ENCODE measurements at regions not wholly inside any gene's neighbourhood (a gene's known extent, or its start where the extent isn't known, plus 50 kb on each side); places are given as distances from the start of the nearest gene placed in this dataset.

DNA sequence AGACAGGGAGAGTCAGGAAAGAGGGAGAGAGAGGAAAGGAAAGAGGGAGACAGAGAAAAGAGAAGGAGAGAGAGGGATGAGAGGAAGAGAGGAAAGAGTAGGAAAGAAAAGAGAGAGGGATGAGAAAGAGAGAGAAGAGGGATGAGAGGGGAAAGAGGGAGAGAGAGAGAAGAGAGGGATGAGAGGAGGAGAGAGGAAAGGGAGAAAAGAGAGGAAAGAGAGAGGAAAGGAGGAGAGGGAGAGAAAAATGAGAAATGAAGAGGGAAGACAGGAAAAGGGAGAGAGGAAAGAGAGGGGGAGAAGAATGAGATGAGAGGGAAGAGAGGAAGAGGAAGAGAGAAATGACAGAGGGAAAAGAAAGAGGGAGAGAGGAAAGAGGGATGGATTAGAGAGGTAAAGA, 207.0 kb upstream of the SKOR2 start:
- DNase-seq, result no peak

- DNase-seq, result no peak
Measured at GRCh38 chr18:47457614-47458013, 206.2 kb upstream of the SKOR2 start.

- DNase-seq, result no peak
Measured at GRCh38 chr18:47453038-47453437, 201.6 kb upstream of the SKOR2 start.

DNA sequence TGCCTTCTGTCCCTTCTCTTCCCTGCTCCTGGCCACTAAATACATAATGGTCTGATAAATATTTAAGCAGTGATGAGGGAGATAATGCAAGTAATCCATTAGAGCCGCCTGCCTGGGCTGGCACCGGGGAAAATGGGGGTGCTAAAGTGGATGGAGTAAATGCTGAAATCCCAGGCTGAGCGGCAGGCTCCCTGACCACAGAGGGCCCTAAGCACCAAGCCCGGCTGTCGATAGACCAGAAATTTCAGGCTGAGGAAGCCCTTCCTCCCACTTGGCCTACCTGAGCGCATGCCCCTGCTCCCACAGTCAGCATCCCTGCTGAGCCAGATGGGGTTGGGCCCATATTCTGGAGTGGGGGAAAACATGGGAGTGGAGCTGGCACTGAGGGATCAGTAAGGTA, 197.5 kb upstream of the SKOR2 start:
- no peak for DNase-seq

GRCh38 chr18:47441914-47442313, 190.5 kb upstream of the SKOR2 start:
- no peak for DNase-seq

DNA sequence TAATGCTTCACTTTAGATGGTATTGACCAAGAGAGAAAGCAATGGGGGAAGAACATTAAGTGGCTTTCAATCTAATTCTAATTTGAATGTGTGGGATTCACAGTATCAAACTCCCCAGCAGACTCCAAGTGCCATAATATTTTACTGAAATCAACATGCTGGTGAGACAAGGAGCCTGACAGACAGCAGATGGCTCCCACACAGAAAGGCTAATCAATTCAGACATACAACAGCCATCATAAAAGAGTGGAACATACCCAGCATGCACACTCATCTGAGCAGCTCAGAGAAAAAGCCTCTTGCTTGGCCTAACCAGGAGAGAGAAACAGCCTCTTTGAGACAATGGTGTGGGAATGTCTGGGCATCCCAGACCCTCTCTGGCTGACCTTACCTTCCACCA, 186.5 kb upstream of the SKOR2 start:
- DNase-seq, result no peak

GRCh38 chr18:47436871-47437270, 185.4 kb upstream of the SKOR2 start:
- DNase-seq, result no peak

DNA sequence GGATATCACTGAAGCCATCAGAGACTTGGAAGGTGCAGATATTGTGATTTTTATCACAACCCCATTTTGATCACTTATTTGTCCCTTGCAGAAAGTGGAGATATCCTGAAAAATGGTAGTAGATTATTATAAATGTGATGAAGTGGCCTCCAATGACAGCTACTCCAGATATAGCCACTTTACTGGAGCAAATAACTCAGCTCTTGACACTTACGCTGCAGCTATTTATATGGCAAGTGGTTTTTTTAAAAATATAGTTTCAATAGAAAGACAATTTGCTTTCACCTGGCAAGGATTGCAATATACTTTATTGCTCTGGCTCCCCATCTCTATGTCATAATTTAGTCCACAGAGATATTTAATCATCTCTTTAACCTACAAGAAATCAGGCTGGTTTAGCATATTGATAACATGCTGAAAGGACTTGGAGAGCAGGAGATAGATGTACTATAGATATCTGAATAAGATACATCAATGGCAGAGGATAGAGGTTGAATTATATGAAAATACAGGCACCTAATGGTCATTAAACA, 182.8 kb upstream of the SKOR2 start:
- no peak for DNase-seq

DNA sequence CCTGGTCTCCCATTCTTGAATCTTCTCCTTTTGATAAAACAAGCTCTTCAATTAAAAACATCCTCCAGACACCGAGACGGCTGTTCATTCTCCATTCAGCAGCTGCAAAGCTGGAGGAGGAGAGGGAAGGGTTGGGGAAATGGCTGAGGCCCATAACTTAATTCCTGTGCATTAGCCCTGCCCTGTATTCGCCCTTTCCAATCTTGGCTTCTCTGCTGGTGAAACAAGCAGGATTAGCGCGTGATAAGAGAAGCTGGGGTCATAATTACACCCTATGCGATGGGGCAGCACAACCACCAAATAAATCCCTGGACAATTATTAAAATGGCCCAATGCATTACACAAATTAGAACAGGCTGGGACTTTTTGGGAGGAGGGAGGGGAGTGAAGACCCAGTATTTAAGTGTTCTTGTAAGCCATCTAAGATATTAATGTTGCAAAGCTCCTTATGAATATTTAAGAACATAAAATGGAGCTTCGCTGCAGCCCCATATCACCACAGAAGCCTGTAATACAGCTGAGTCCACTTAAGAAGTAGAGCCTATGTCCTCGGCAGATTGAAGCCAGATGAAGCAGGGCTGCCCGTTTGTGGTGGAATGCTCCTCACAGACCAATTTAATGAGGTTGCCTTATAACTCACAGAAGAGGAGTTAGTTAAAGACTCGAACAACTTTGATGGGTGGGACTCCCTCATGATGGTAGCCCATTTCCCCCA, 176.6 kb upstream of the SKOR2 start:
- no peak for DNase-seq

DNA sequence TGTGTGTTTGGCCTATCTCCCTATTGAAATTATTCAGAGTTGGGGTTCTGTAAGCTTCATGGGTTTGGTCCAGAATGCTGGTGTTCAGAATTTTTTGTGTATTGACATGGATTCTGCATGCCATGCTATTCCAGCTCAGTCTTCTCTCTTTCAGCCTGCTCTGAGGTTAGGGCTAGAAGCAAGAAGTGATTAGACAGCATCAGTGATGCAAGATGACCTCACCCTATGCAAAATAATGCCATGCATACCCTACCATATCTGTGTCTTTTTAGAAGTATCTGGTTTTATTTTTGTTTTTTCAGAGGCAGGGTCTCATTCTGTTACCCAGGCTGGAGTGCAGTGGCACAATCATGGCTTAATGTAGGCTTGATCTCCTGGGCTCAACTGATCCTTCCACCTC, 175.6 kb upstream of the SKOR2 start:
- DNase-seq, result no peak

GRCh38 chr18:47425365-47425764, 173.9 kb upstream of the SKOR2 start:
- DNase-seq, result no peak

- no peak for DNase-seq
Measured at GRCh38 chr18:47422524-47422923, 171.1 kb upstream of the SKOR2 start.

DNA sequence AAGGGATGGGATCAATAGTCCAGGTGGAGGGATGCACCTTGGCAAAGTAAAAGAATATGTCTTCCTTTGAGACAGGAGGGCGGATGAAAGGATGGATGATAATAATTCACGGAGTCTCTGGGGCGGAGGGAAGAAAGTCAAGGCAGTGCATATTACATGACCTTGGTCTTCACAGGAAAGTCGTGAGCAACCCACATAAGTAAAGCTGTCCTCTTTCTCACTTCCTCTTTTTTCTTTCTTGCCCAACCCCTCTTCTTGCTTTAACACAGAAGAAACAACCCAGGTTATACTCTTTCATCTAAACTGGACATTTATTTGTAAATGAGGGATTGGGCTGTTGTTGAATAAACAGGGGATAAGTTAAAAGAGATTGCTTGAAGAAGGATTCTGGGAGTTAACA, 168.7 kb upstream of the SKOR2 start:
- no peak for DNase-seq

GRCh38 chr18:47418746-47419145, 167.3 kb upstream of the SKOR2 start:
- no peak for DNase-seq

GRCh38 chr18:47417807-47418206, 166.3 kb upstream of the SKOR2 start:
- no peak for DNase-seq

GRCh38 chr18:47415881-47416280, 164.4 kb upstream of the SKOR2 start:
- no peak for DNase-seq

DNA sequence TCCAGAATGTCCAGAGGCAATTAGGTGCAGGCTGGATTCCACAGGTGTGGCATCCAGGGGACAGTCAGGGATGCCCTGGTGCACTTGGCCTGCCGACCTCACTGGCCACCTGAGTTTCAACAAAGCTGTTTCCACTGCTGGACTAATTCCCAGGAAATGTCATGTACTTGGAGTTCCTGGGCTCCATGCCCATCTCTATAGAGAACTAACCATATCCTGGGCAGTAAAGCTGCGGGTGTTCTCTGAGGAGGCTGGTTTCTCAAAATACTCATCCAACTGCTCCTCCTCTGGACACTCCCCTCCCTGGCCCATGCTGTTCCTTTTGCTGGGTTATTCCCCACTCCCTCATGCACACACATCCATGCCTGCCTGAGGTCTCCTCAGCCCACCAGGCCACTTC, 161.9 kb upstream of the SKOR2 start:
- no peak for DNase-seq

DNA sequence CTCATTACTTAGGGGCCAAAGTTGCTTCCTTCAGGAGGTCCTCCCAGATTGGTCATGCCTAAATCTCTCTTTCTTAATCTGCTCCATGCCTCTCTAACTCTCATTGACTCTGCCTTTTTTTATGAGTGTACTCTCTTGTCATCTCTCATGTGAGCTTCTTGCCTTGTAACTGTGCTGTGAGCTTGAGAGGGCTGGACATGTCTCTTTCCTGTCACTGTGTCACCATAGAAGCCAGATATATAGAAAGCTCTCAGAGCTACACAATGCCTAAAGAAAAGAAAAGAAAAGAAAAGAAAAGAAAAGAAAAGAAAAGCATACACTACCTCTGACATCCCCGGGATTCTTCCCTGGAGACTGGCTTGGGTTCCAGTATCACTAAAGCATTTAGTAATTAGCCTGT, 161.5 kb upstream of the SKOR2 start:
- no peak for DNase-seq

GRCh38 chr18:47411159-47411558, 159.7 kb upstream of the SKOR2 start:
- DNase-seq, result no peak

DNA sequence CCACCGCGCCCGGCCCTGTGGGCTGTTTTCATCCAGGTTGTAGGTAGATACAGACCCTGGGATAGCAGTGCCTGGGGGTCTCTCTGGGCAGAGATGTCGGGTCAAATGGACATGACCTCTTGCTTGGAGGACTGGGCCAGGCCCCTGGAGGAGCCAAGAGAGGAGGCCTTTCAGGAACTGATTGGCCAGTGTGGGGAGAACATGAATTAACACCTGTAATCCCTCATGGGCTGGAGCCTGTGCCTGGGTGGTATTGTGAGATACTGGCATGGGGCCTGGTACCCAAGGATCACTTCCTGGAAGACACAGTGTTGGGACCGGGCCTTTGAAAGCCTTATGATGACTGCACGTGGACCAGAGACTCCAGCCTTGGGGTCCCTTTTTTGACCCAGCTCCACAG, 158.7 kb upstream of the SKOR2 start:
- no peak for DNase-seq

GRCh38 chr18:47409519-47409918, 158.1 kb upstream of the SKOR2 start:
- DNase-seq, result no peak

DNA sequence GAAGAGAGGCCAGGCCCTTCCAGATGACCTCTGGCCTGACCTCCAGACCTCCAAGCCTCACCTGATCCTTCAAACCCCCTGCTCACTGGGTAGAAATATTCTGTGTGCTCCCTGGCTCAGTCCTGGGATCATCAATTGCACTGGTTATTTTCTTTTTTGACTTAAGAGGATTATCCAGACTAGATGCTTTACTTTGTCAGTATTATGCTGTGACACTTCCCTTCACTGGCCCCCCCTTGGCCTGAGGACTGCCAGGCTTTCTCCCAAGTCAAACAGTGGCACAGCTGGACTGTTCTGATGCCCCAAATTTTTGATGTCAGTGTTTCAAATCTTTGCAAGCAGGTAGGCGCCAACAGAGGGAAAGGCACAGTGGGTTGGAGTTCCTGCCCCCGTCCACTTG, 156.3 kb upstream of the SKOR2 start:
- no peak for DNase-seq

GRCh38 chr18:47404845-47405244, 153.4 kb upstream of the SKOR2 start:
- no peak for DNase-seq

- no peak for DNase-seq
Measured at GRCh38 chr18:47403949-47404348, 152.5 kb upstream of the SKOR2 start.

DNA sequence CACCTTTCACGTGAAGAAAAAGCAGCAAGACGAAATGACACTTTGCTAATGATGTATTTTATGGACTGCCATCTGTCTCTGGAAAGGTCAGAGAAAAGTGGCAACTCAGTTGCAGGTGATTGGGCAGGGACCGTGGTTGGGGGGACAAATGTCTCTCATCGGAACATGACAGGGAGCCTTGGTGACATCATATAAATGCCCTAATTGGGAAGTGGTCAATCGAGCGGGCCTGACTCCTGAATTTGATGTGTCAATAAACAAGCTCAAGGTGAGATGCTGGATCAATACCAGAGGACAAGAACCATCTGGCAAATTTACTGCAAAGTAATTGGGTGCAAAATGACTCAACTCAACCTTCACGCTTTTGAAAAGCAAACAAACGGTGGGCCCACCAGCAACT, 151.9 kb upstream of the SKOR2 start:
- DNase-seq, result no peak

Data from effector CD8-positive, alpha-beta T cell (primary cell).